ENCODE measurements at regions not wholly inside any gene's neighbourhood (a gene's known extent, or its start where the extent isn't known, plus 50 kb on each side); places are given as distances from the start of the nearest gene placed in this dataset.

- Histone ChIP-seq H3K9ac (ENCODE audit: low read depth, low read length) (no peak overlapping the region), H3K4me3 (ENCODE audit: low read depth, low read length) (no peak overlapping the region), H3K36me3 (ENCODE audit: control insufficient read depth, insufficient read depth, low read length) (no peaks in the 10 kb centered on the region), H3K9me3 (ENCODE audit: control insufficient read depth, insufficient read depth, low read length) (no peaks in the 10 kb centered on the region), H3K27me3 (ENCODE audit: control insufficient read depth, insufficient read depth, low read length) (no peaks in the 10 kb centered on the region), H3K4me1 (ENCODE audit: control insufficient read depth, insufficient read depth, low read length) (peaks cover 2% of the 10 kb centered on the region)
Measured at GRCh38 chr7:35351466-35351865, 97.6 kb upstream of the TBX20 start.

- Histone ChIP-seq H3K4me3 (ENCODE audit: low read depth, low read length) (no peak overlapping the region), H3K9me3 (ENCODE audit: control insufficient read depth, insufficient read depth, low read length) (no peaks in the 10 kb centered on the region), H3K9ac (ENCODE audit: low read depth, low read length) (no peak overlapping the region), H3K27me3 (ENCODE audit: control insufficient read depth, insufficient read depth, low read length) (no peaks in the 10 kb centered on the region), H3K4me1 (ENCODE audit: control insufficient read depth, insufficient read depth, low read length) (no peaks in the 10 kb centered on the region), H3K36me3 (ENCODE audit: control insufficient read depth, insufficient read depth, low read length) (no peaks in the 10 kb centered on the region)
Measured at GRCh38 chr7:35348611-35349400, 94.9 kb upstream of the TBX20 start.

- no peaks in the 10 kb centered on the region for H3K27me3 ChIP-seq (ENCODE audit: control insufficient read depth, insufficient read depth, low read length)
- no peaks in the 10 kb centered on the region for H3K9me3 ChIP-seq (ENCODE audit: control insufficient read depth, insufficient read depth, low read length)
- no peak overlapping the region for H3K9ac ChIP-seq (ENCODE audit: low read depth, low read length)
- no peaks in the 10 kb centered on the region for H3K36me3 ChIP-seq (ENCODE audit: control insufficient read depth, insufficient read depth, low read length)
- no peaks in the 10 kb centered on the region for H3K4me1 ChIP-seq (ENCODE audit: control insufficient read depth, insufficient read depth, low read length)
- H3K4me3 ChIP-seq (ENCODE audit: low read depth, low read length) = no peak overlapping the region
Measured at GRCh38 chr7:35342786-35343185, 88.9 kb upstream of the TBX20 start.

GRCh38 chr7:35339811-35340210 is 85.9 kb upstream of the TBX20 start:
- Histone ChIP-seq H3K9me3 (ENCODE audit: control insufficient read depth, insufficient read depth, low read length) (no peaks in the 10 kb centered on the region), H3K27me3 (ENCODE audit: control insufficient read depth, insufficient read depth, low read length) (no peaks in the 10 kb centered on the region), H3K4me3 (ENCODE audit: low read depth, low read length) (no peak overlapping the region), H3K4me1 (ENCODE audit: control insufficient read depth, insufficient read depth, low read length) (no peaks in the 10 kb centered on the region), H3K9ac (ENCODE audit: low read depth, low read length) (no peak overlapping the region), H3K36me3 (ENCODE audit: control insufficient read depth, insufficient read depth, low read length) (no peaks in the 10 kb centered on the region)

- Histone ChIP-seq H3K4me3 (ENCODE audit: low read depth, low read length) (no peak overlapping the region), H3K4me1 (ENCODE audit: control insufficient read depth, insufficient read depth, low read length) (no peaks in the 10 kb centered on the region), H3K27me3 (ENCODE audit: control insufficient read depth, insufficient read depth, low read length) (no peaks in the 10 kb centered on the region), H3K9me3 (ENCODE audit: control insufficient read depth, insufficient read depth, low read length) (no peaks in the 10 kb centered on the region), H3K9ac (ENCODE audit: low read depth, low read length) (no peak overlapping the region), H3K36me3 (ENCODE audit: control insufficient read depth, insufficient read depth, low read length) (no peaks in the 10 kb centered on the region)
Measured at GRCh38 chr7:35336444-35336843, 82.5 kb upstream of the TBX20 start.

- no peaks in the 10 kb centered on the region for H3K9me3 ChIP-seq (ENCODE audit: control insufficient read depth, insufficient read depth, low read length)
- no peak overlapping the region for H3K9ac ChIP-seq (ENCODE audit: low read depth, low read length)
- H3K36me3 ChIP-seq (ENCODE audit: control insufficient read depth, insufficient read depth, low read length) = no peaks in the 10 kb centered on the region
- no peaks in the 10 kb centered on the region for H3K27me3 ChIP-seq (ENCODE audit: control insufficient read depth, insufficient read depth, low read length)
- H3K4me1 ChIP-seq (ENCODE audit: control insufficient read depth, insufficient read depth, low read length) = no peaks in the 10 kb centered on the region
- H3K4me3 ChIP-seq (ENCODE audit: low read depth, low read length) = no peak overlapping the region
Measured at GRCh38 chr7:35334506-35334905, 80.6 kb upstream of the TBX20 start.

- H3K36me3 ChIP-seq (ENCODE audit: control insufficient read depth, insufficient read depth, low read length) = no peaks in the 10 kb centered on the region
Measured at GRCh38 chr7:35333265-35333664, 79.4 kb upstream of the TBX20 start.

GRCh38 chr7:35331730-35332678 is 78.1 kb upstream of the TBX20 start:
- Histone ChIP-seq H3K36me3 (ENCODE audit: control insufficient read depth, insufficient read depth, low read length) (no peaks in the 10 kb centered on the region), H3K9me3 (ENCODE audit: control insufficient read depth, insufficient read depth, low read length) (no peaks in the 10 kb centered on the region), H3K4me3 (ENCODE audit: low read depth, low read length) (no peak overlapping the region), H3K9ac (ENCODE audit: low read depth, low read length) (no peak overlapping the region), H3K4me1 (ENCODE audit: control insufficient read depth, insufficient read depth, low read length) (no peaks in the 10 kb centered on the region), H3K27me3 (ENCODE audit: control insufficient read depth, insufficient read depth, low read length) (no peaks in the 10 kb centered on the region)

More at GRCh38 chr7:35333265-35333664, 79.4 kb upstream of the TBX20 start:
- Histone ChIP-seq H3K9me3 (ENCODE audit: control insufficient read depth, insufficient read depth, low read length) (no peaks in the 10 kb centered on the region), H3K27me3 (ENCODE audit: control insufficient read depth, insufficient read depth, low read length) (no peaks in the 10 kb centered on the region), H3K4me1 (ENCODE audit: control insufficient read depth, insufficient read depth, low read length) (no peaks in the 10 kb centered on the region), H3K4me3 (ENCODE audit: low read depth, low read length) (no peak overlapping the region), H3K9ac (ENCODE audit: low read depth, low read length) (no peak overlapping the region)

- Histone ChIP-seq H3K9ac (ENCODE audit: low read depth, low read length) (no peak overlapping the region), H3K36me3 (ENCODE audit: control insufficient read depth, insufficient read depth, low read length) (no peaks in the 10 kb centered on the region), H3K4me1 (ENCODE audit: control insufficient read depth, insufficient read depth, low read length) (no peaks in the 10 kb centered on the region), H3K9me3 (ENCODE audit: control insufficient read depth, insufficient read depth, low read length) (no peaks in the 10 kb centered on the region), H3K4me3 (ENCODE audit: low read depth, low read length) (no peak overlapping the region), H3K27me3 (ENCODE audit: control insufficient read depth, insufficient read depth, low read length) (no peaks in the 10 kb centered on the region)
Measured at GRCh38 chr7:35329026-35329425, 75.1 kb upstream of the TBX20 start.

- no peak overlapping the region for H3K4me3 ChIP-seq (ENCODE audit: low read depth, low read length)
- no peaks in the 10 kb centered on the region for H3K27me3 ChIP-seq (ENCODE audit: control insufficient read depth, insufficient read depth, low read length)
- H3K4me1 ChIP-seq (ENCODE audit: control insufficient read depth, insufficient read depth, low read length) = no peaks in the 10 kb centered on the region
- H3K9me3 ChIP-seq (ENCODE audit: control insufficient read depth, insufficient read depth, low read length) = no peaks in the 10 kb centered on the region
- no peaks in the 10 kb centered on the region for H3K36me3 ChIP-seq (ENCODE audit: control insufficient read depth, insufficient read depth, low read length)
- H3K9ac ChIP-seq (ENCODE audit: low read depth, low read length) = no peak overlapping the region
Measured at GRCh38 chr7:35319606-35320005, 65.7 kb upstream of the TBX20 start.

GRCh38 chr7:35316549-35316948 is 62.6 kb upstream of the TBX20 start:
- no peak overlapping the region for H3K9ac ChIP-seq (ENCODE audit: low read depth, low read length)
- H3K4me3 ChIP-seq (ENCODE audit: low read depth, low read length) = no peak overlapping the region
- H3K27me3 ChIP-seq (ENCODE audit: control insufficient read depth, insufficient read depth, low read length) = no peaks in the 10 kb centered on the region
- H3K4me1 ChIP-seq (ENCODE audit: control insufficient read depth, insufficient read depth, low read length) = no peaks in the 10 kb centered on the region
- H3K9me3 ChIP-seq (ENCODE audit: control insufficient read depth, insufficient read depth, low read length) = no peaks in the 10 kb centered on the region
- no peaks in the 10 kb centered on the region for H3K36me3 ChIP-seq (ENCODE audit: control insufficient read depth, insufficient read depth, low read length)

- Histone ChIP-seq H3K27me3 (ENCODE audit: control insufficient read depth, insufficient read depth, low read length) (no peaks in the 10 kb centered on the region), H3K36me3 (ENCODE audit: control insufficient read depth, insufficient read depth, low read length) (no peaks in the 10 kb centered on the region), H3K9me3 (ENCODE audit: control insufficient read depth, insufficient read depth, low read length) (no peaks in the 10 kb centered on the region), H3K4me3 (ENCODE audit: low read depth, low read length) (no peak overlapping the region), H3K9ac (ENCODE audit: low read depth, low read length) (no peak overlapping the region), H3K4me1 (ENCODE audit: control insufficient read depth, insufficient read depth, low read length) (no peaks in the 10 kb centered on the region)
Measured at GRCh38 chr7:35315517-35315916, 61.6 kb upstream of the TBX20 start.
